Neuronal stem cell (in vitro differentiated cells): ENCODE measurements at regions not wholly inside any gene's neighbourhood (a gene's known extent, or its start where the extent isn't known, plus 50 kb on each side); places are given as distances from the start of the nearest gene placed in this dataset.

Experiments
- DNase-seq: peaks from one replicate; pipeline ENCODE4 v3.0.0-alpha.2; 2013; ENCODE audit warnings: low spot score
- H2AFZ ChIP-seq: one replicate; pipeline ENCODE4 v1.6.1; 2013; ENCODE audit warnings: mild to moderate bottlenecking, low read length, inconsistent platforms
- H2AK5ac ChIP-seq: 2 replicates; pipeline ENCODE4 v1.6.1; 2013; ENCODE audit warnings: low read depth, mild to moderate bottlenecking, inconsistent platforms, low read length, moderate library complexity, mixed read lengths
- H2BK120ac ChIP-seq: 2 replicates; pipeline ENCODE4 v1.6.1; 2013; ENCODE audit warnings: low read depth, mild to moderate bottlenecking, inconsistent platforms, low read length, moderate library complexity, mixed read lengths
- H2BK12ac ChIP-seq: one replicate; pipeline ENCODE4 v1.6.1; 2013; ENCODE audit warnings: low read length, inconsistent platforms
- H2BK15ac ChIP-seq: 2 replicates; pipeline ENCODE4 v1.6.1; 2013; ENCODE audit warnings: mild to moderate bottlenecking, low read length, inconsistent platforms, mixed read lengths
- H2BK5ac ChIP-seq: one replicate; pipeline ENCODE4 v1.6.1; 2013; ENCODE audit warnings: inconsistent platforms, mild to moderate bottlenecking, low read length, moderate library complexity
- H3K14ac ChIP-seq: one replicate; pipeline ENCODE4 v1.6.1; 2013; ENCODE audit warnings: low read length, inconsistent platforms
- H3K18ac ChIP-seq: 2 replicates; pipeline ENCODE4 v1.6.1; 2013; ENCODE audit warnings: low read length, inconsistent platforms
- H3K23ac ChIP-seq: 2 replicates; pipeline ENCODE4 v1.6.1; 2013; ENCODE audit warnings: low read depth, mild to moderate bottlenecking, mixed read lengths, low read length, inconsistent platforms; ENCODE audit not compliant: poor library complexity
- H3K27ac ChIP-seq: replicated peaks from 3 replicates; pipeline ENCODE4 v1.5.1; 2013; ENCODE audit warnings: low read length, inconsistent platforms
- H3K27me3 ChIP-seq, 3 experiments: 2 replicates each; pipeline ENCODE4 v1.6.1; 2013; ENCODE audit warnings: low read length in 3 of 3, mild to moderate bottlenecking in 2 of 3, inconsistent platforms in 1 of 3, low read depth in 1 of 3, mixed read lengths in 1 of 3, moderate library complexity in 1 of 3; ENCODE audit not compliant: control insufficient read depth in 3 of 3, insufficient read depth in 3 of 3
- H3K36me3 ChIP-seq, 2 donors: replicated peaks in 1 of 2; 2 replicates each; pipeline ENCODE4 v1.6.1; 2013; ENCODE audit warnings: low read length in 2 of 2; ENCODE audit not compliant: control insufficient read depth in 2 of 2, insufficient read depth in 2 of 2
- H3K4ac ChIP-seq: 2 replicates; pipeline ENCODE4 v1.6.1; 2013; ENCODE audit warnings: inconsistent platforms, mild to moderate bottlenecking, low read length, moderate library complexity
- H3K4me1 ChIP-seq, 2 donors: 1 replicate in 1 of 2; 2 replicates in 1 of 2; pipeline ENCODE4 v1.6.1; 2013; ENCODE audit warnings: low read length in 2 of 2, low read depth in 1 of 2; ENCODE audit not compliant: control insufficient read depth in 2 of 2, insufficient read depth in 1 of 2
- H3K4me2 ChIP-seq: one replicate; pipeline ENCODE4 v1.6.1; 2013; ENCODE audit warnings: mild to moderate bottlenecking, low read length, inconsistent platforms; ENCODE audit not compliant: insufficient read depth, poor library complexity, severe bottlenecking
- H3K4me3 ChIP-seq, 2 donors: 2 replicates each; pipeline ENCODE4 v1.5.1; 2013; ENCODE audit warnings: low read length in 2 of 2, mild to moderate bottlenecking in 2 of 2, inconsistent platforms in 1 of 2, moderate library complexity in 1 of 2
- H3K79me1 ChIP-seq: one replicate; pipeline ENCODE4 v1.6.1; 2013; ENCODE audit warnings: low read depth, mild to moderate bottlenecking, inconsistent platforms, low read length, moderate library complexity
- H3K9ac ChIP-seq: one replicate; pipeline ENCODE4 v1.6.1; 2013; ENCODE audit warnings: mild to moderate bottlenecking, low read depth, low read length, inconsistent platforms; ENCODE audit not compliant: poor library complexity
- H3K9me3 ChIP-seq, 2 donors: replicated peaks in 1 of 2; 2 replicates each; pipeline versions ENCODE3 to v1.6.1; 2013; ENCODE audit warnings: low read length in 2 of 2, mild to moderate bottlenecking in 2 of 2, inconsistent platforms in 1 of 2, low read depth in 1 of 2, mixed read lengths in 1 of 2, moderate library complexity in 1 of 2; ENCODE audit not compliant: control insufficient read depth in 2 of 2, insufficient read depth in 1 of 2
- H4K8ac ChIP-seq: one replicate; pipeline ENCODE4 v1.6.1; 2013; ENCODE audit warnings: low read depth, mild to moderate bottlenecking, inconsistent platforms, low read length, moderate library complexity
- H4K91ac ChIP-seq: one replicate; pipeline ENCODE4 v1.6.1; 2013; ENCODE audit warnings: low read length, low read depth, mild to moderate bottlenecking, inconsistent platforms; ENCODE audit not compliant: poor library complexity
- WGBS, 2 donors: extraction: QIAGEN DNeasy Blood & Tissue Kit; methylation state at CpG; one replicate each; pipeline ENCODE4 v1.1.7; 2013; ENCODE audit warnings: missing lambda C conversion rate in 2 of 2, mixed read lengths in 1 of 2; ENCODE audit not compliant: insufficient read length in 2 of 2, insufficient replicate concordance in 1 of 2; ENCODE audit errors: extremely low coverage in 2 of 2; 5-methylcytosine and 5-hydroxymethylcytosine counted together

DNA sequence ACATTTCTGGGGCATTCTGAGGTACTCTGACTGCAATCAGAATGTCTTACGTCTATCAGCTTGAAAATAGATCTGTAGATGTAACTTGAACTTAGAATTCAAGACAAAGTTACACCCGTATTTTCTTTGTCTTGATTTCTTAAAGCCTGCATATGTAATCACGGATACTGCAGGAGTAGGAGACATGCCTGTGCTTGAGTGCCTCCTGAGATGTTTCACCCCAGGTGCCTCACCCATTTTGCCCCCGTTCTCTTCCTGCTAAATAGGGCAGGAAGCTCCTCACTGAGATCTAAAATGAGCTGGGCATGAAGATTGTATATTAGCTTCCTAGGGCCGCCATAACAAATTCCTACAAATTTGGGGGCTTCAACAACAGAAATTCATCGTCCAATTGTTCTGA lies 131.9 kb downstream of the RDH14 start:
- DNase-seq: no peak
- WGBS, 2 donors: no CpG with 5 or more reads among the region's 6 CpGs
- Histone ChIP-seq H3K27ac (no peak overlapping the region), H3K4ac (no peak overlapping the region), H3K4me3 (no peak overlapping the region), H3K9me3 (no peaks in the 10 kb centered on the region), H3K14ac (no peak overlapping the region), H3K9ac (no peak overlapping the region), H3K4me1 (peaks cover 0 to 3% of the 10 kb centered on the region in 2 donors), H2BK15ac (no peak overlapping the region), H3K18ac (no peak overlapping the region), H4K8ac (no peak overlapping the region), H3K23ac (no peak overlapping the region), H2AK5ac (no peak overlapping the region), H2BK120ac (no peak overlapping the region), H2AFZ (no peak overlapping the region), H3K4me2 (no peak overlapping the region), H3K27me3 (no peaks in the 10 kb centered on the region), H3K79me1 (no peaks in the 10 kb centered on the region), H4K91ac (no peak overlapping the region), H2BK12ac (no peak overlapping the region), H3K36me3 (no peaks in the 10 kb centered on the region), H2BK5ac (no peak overlapping the region)

DNA sequence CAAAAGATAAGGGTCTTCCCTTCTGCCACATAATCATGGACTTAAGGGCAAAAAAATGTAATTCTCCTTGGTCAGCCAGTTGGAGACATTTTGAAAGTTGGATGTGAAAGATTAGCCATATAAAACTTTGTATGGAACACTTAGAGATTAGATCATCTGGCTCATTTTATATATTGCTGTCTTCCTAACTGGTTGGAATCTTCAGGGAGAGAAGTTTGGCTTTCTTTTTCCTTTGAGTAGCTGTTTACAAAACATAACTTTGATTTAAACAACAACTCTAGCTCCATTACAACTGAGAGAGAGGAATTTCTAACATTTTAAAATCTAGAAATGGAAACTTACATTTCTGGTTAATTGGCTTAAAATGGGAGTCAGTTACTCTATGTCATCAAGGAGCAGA lies 132.7 kb downstream of the RDH14 start:
- H3K9me3 ChIP-seq: no peaks in the 10 kb centered on the region
- no peak overlapping the region for H3K23ac ChIP-seq
- H3K14ac ChIP-seq: no peak overlapping the region
- H2BK120ac ChIP-seq: no peak overlapping the region
- H2AK5ac ChIP-seq: no peak overlapping the region
- no peak overlapping the region for H3K4me3 ChIP-seq
- H2BK15ac ChIP-seq: no peak overlapping the region
- H2BK12ac ChIP-seq: no peak overlapping the region
- H4K91ac ChIP-seq: no peak overlapping the region
- H3K9ac ChIP-seq: no peak overlapping the region
- H3K18ac ChIP-seq: no peak overlapping the region
- H3K27me3 ChIP-seq: no peaks in the 10 kb centered on the region
- no peak overlapping the region for H2AFZ ChIP-seq
- no peak for DNase-seq
- H3K4me1 ChIP-seq: peaks cover 0 to 2% of the 10 kb centered on the region in 2 donors
- no peak overlapping the region for H2BK5ac ChIP-seq
- no peak overlapping the region for H3K4ac ChIP-seq
- no peaks in the 10 kb centered on the region for H3K36me3 ChIP-seq
- no peak overlapping the region for H3K4me2 ChIP-seq
- no peak overlapping the region for H4K8ac ChIP-seq
- H3K79me1 ChIP-seq: no peaks in the 10 kb centered on the region
- no peak overlapping the region for H3K27ac ChIP-seq

DNA sequence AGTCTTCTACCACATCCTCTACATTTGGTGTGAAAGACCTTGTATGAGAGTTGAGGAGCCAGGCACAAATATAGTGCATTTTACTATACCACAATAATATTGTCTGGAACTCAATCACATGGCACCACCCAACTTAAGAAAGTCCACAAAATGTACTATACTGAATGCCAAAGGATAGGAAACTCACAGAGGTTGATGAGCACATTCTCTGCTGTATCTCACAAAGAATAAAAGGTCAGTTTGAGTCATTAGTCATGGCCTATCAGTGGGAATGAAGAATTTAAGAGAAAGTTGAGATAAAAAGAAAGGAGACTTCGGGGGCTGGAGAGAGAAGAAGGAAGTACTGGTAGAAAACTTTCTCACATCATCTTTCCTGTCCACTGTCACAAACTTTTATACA lies 134.3 kb downstream of the RDH14 start:
- Histone ChIP-seq H3K4ac (no peak overlapping the region), H2BK12ac (no peak overlapping the region), H3K4me3 (no peak overlapping the region), H3K23ac (no peak overlapping the region), H3K27ac (no peak overlapping the region), H2AFZ (no peak overlapping the region), H2BK120ac (no peak overlapping the region), H3K9me3 (no peaks in the 10 kb centered on the region), H4K91ac (no peak overlapping the region), H4K8ac (no peak overlapping the region), H2AK5ac (no peak overlapping the region), H3K79me1 (no peaks in the 10 kb centered on the region), H3K14ac (no peak overlapping the region), H3K4me1 (peaks cover 0 to 2% of the 10 kb centered on the region in 2 donors), H3K36me3 (no peaks in the 10 kb centered on the region), H3K27me3 (no peaks in the 10 kb centered on the region), H3K9ac (no peak overlapping the region), H3K18ac (no peak overlapping the region), H2BK5ac (no peak overlapping the region), H3K4me2 (no peak overlapping the region), H2BK15ac (no peak overlapping the region)
- no peak for DNase-seq
- no CpG with 5 or more reads among the region's 1 CpG for WGBS, 2 donors

DNA sequence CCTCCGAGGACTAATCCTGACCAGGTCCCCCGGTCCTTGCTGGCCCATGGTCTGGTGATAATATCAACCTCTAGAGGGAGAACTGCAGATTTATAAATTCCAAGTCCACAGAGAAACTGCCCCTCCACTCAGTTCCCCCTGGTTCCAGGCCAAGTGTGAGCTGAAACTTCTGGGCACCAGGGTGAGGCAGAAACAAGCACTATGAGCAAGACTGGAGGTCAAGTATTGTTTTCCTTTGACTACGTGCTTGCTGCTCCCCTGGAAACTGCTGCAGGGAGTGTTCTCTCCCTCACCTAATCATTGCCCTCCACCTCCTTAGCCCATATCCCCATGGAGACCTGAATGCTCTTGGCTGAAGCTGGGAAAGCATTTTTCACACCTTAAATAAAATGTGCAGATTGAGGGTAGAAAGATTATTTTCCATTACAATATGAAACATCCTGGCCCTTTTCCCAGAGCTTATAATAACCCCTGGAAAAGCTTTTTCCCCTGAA lies 135.2 kb downstream of the RDH14 start:
- WGBS, 2 donors: no CpG with 5 or more reads among the region's 3 CpGs
- H2AK5ac ChIP-seq: no peak overlapping the region
- H3K14ac ChIP-seq: no peak overlapping the region
- H3K4me2 ChIP-seq: no peak overlapping the region
- H3K4ac ChIP-seq: no peak overlapping the region
- no peak overlapping the region for H2BK15ac ChIP-seq
- no peak overlapping the region for H2BK120ac ChIP-seq
- no peaks in the 10 kb centered on the region for H3K36me3 ChIP-seq
- H3K4me1 ChIP-seq: peaks cover 0 to 2% of the 10 kb centered on the region in 2 donors
- H3K27ac ChIP-seq: no peak overlapping the region
- no peaks in the 10 kb centered on the region for H3K79me1 ChIP-seq
- no peak overlapping the region for H3K4me3 ChIP-seq
- H3K18ac ChIP-seq: no peak overlapping the region
- no peaks in the 10 kb centered on the region for H3K9me3 ChIP-seq
- DNase-seq: no peak
- no peak overlapping the region for H2AFZ ChIP-seq
- no peak overlapping the region for H2BK5ac ChIP-seq
- H4K91ac ChIP-seq: no peak overlapping the region
- H2BK12ac ChIP-seq: no peak overlapping the region
- no peak overlapping the region for H3K23ac ChIP-seq
- no peaks in the 10 kb centered on the region for H3K27me3 ChIP-seq
- H3K9ac ChIP-seq: no peak overlapping the region
- H4K8ac ChIP-seq: no peak overlapping the region
